B cell (primary cell): ENCODE measurements at regions not wholly inside any gene's neighbourhood (a gene's known extent, or its start where the extent isn't known, plus 50 kb on each side); places are given as distances from the start of the nearest gene placed in this dataset.

Source experiments
- ATAC-seq: fragments of 200-7000 bp; cut with Tn5 transposase; one replicate; pipeline ENCODE4 v1.10.0; 2021; ENCODE audit warnings: low read depth, mild to moderate bottlenecking, moderate number of reproducible peaks, moderate library complexity
- CTCF ChIA-PET: fragments of 350-600 bp; sonication (Branson Sonifier 250); formaldehyde crosslinking; loops from one replicate; lab custom pipeline; 2021; ENCODE audit warnings: antibody characterized with exemption, inconsistent platforms; lab: Charles Lee
- POLR2A ChIA-PET: fragments of 350-600 bp; sonication (Branson Sonifier 250); formaldehyde crosslinking; loops from one replicate; lab custom pipeline; 2021; ENCODE audit warnings: antibody characterized with exemption; lab: Charles Lee
- DNase-seq: peaks from one replicate; pipeline ENCODE4 v3.0.0; 2013
- H2AFZ ChIP-seq: 2 replicates; pipeline ENCODE4 v1.6.1; 2012; ENCODE audit warnings: mild to moderate bottlenecking, low read depth, low read length; ENCODE audit not compliant: insufficient read depth, poor library complexity, severe bottlenecking
- H3K27ac ChIP-seq, 2 donors: 1 replicate in 1 of 2; 2 replicates in 1 of 2; pipeline ENCODE4 v1.5.1; 2012 to 2013; ENCODE audit warnings: low read length in 2 of 2, mild to moderate bottlenecking in 2 of 2, moderate library complexity in 1 of 2
- H3K27me3 ChIP-seq, 4 experiments: fragments of 200-600 bp in 1 of 4; sonication (generic) in 1 of 4; replicated peaks in 1 of 4; 1 replicate in 2 of 4; 2 replicates in 2 of 4; pipeline versions ENCODE4 v1.6.1 to v1.7.0; 2013 to 2016; ENCODE audit warnings: low read length in 3 of 4, mild to moderate bottlenecking in 2 of 4, mixed read lengths in 1 of 4, moderate library complexity in 1 of 4; ENCODE audit not compliant: insufficient read depth in 4 of 4, control insufficient read depth in 3 of 4; ENCODE audit errors: control extremely low read depth in 1 of 4
- H3K36me3 ChIP-seq, 2 experiments: replicated peaks in 1 of 2; 1 replicate in 1 of 2; 2 replicates in 1 of 2; pipeline versions ENCODE4 v1.6.1 to v1.7.1; 2013; ENCODE audit warnings: low read length in 1 of 2; ENCODE audit not compliant: insufficient read depth in 2 of 2, control insufficient read depth in 1 of 2; ENCODE audit errors: control extremely low read depth in 1 of 2, extremely low read depth in 1 of 2
- H3K4me1 ChIP-seq, 2 donors: fragments of 200-600 bp in 1 of 2; sonication (generic) in 1 of 2; 1 replicate in 1 of 2; 2 replicates in 1 of 2; pipeline versions ENCODE4 v1.5.1 to v1.6.1; 2013 to 2017; ENCODE audit warnings: low read length in 2 of 2; ENCODE audit not compliant: control insufficient read depth in 2 of 2, insufficient read depth in 2 of 2
- H3K4me2 ChIP-seq: replicated peaks from 2 replicates; pipeline ENCODE3; 2012; ENCODE audit warnings: mild to moderate bottlenecking, low read depth, low read length; ENCODE audit not compliant: poor library complexity, severe bottlenecking
- H3K4me3 ChIP-seq, 5 experiments: fragments of 200-600 bp in 1 of 5; sonication (generic) in 1 of 5; 1 replicate in 3 of 5; 2 replicates in 2 of 5; pipeline versions ENCODE4 v1.5.1 to v1.7.0; 2011 to 2016; ENCODE audit warnings: low read length in 4 of 5, mild to moderate bottlenecking in 4 of 5, low read depth in 2 of 5, control low read depth in 1 of 5, moderate library complexity in 1 of 5; ENCODE audit not compliant: insufficient read depth in 1 of 5; ENCODE audit errors: control extremely low read depth in 1 of 5, extremely low read depth in 1 of 5
- H3K79me2 ChIP-seq: fragments of 200-600 bp; sonication (generic); one replicate; pipeline ENCODE4 v1.6.0; 2016; ENCODE audit warnings: low read length; ENCODE audit not compliant: control insufficient read depth, insufficient read depth
- H3K9ac ChIP-seq: fragments of 200-600 bp; sonication (generic); 2 replicates; pipeline ENCODE4 v1.6.1; 2017; ENCODE audit warnings: mild to moderate bottlenecking, low read length, moderate library complexity
- H3K9me3 ChIP-seq, 3 donors: one replicate each; pipeline versions ENCODE4 v1.6.1 to v1.7.1; 2013; ENCODE audit warnings: low read length in 2 of 3; ENCODE audit not compliant: control insufficient read depth in 2 of 3, insufficient read depth in 1 of 3; ENCODE audit errors: control extremely low read depth in 1 of 3
- H4K20me1 ChIP-seq: 2 replicates; pipeline ENCODE4 v1.6.0; 2012; ENCODE audit warnings: mild to moderate bottlenecking, low read length; ENCODE audit not compliant: insufficient read depth, control insufficient read depth, poor library complexity, severe bottlenecking
- H3K27ac Mint-ChIP-seq: one replicate; pipeline ENCODE4 v1.8.0; 2021; ENCODE audit warnings: mixed read lengths
- H3K27me3 Mint-ChIP-seq: one replicate; pipeline ENCODE4 v1.8.0; 2021; ENCODE audit warnings: mixed read lengths
- H3K4me1 Mint-ChIP-seq: one replicate; pipeline ENCODE4 v1.8.0; 2021; ENCODE audit warnings: mixed read lengths
- H3K4me3 Mint-ChIP-seq: one replicate; pipeline ENCODE4 v1.8.0; 2021; ENCODE audit warnings: mixed read lengths
- H3K9me3 Mint-ChIP-seq: one replicate; pipeline ENCODE4 v1.8.0; 2022; ENCODE audit warnings: mixed read lengths; ENCODE audit not compliant: insufficient read depth
- EZH2 ChIP-seq: IDR thresholded peaks from 2 replicates; pipeline ENCODE4 v1.6.1; 2012; ENCODE audit warnings: borderline replicate concordance, low read depth, mild to moderate bottlenecking, moderate library complexity, low read length; ENCODE audit not compliant: insufficient read depth, poor library complexity, severe bottlenecking
- WGBS: methylation state at CpG from one replicate; pipeline ENCODE4 v1.1.5; 2013; ENCODE audit warnings: missing lambda C conversion rate; ENCODE audit not compliant: insufficient coverage; 5-methylcytosine and 5-hydroxymethylcytosine counted together
- intact Hi-C: fragments of 100-400 bp; cut with micrococcal nuclease; formaldehyde crosslinking; loops from one replicate; pipeline ENCODE4 v1.10.0; 2022
- TF ChIP-seq, protein P1 (sequence below): fragments of 200-600 bp; IDR thresholded peaks from one replicate; pipeline ENCODE4 v1.8.0; 2022; ENCODE audit warnings: antibody characterized with exemption, mild to moderate bottlenecking

DNA sequence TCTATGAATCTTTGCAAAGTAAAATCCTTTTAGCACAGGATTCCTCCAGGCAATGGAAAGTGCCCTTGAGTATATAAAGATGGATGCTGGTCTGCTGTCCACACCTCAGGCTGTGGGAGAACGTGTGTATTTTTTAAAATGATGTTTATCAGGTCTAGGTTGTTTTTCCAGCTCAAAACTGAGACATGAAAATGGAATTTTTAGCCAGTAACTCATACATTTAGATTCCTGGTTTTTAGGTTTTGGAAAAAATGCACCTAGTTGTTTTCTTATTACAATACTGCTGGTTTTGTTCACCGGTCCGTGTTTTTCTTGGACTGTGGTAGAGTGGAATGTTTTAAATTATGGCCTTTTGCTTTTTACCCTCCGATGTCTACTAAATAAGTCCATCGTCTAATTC lies 554.7 kb downstream of the SOX6 start:
- Mint-ChIP-seq H3K9me3 (no peaks in the 10 kb centered on the region), H3K4me1 (no peaks in the 10 kb centered on the region), H3K27me3 (no peaks in the 10 kb centered on the region), H3K4me3 (no peak overlapping the region), H3K27ac (no peak overlapping the region)
- 100% methylated on average over 2 of the region's 5 CpGs for WGBS
- Histone ChIP-seq H3K36me3 (no peaks in the 10 kb centered on the region), H3K27me3 (peaks cover 0 to 2% (median 0%) of the 10 kb centered on the region in 4 experiments), H3K9ac (no peak overlapping the region), H3K9me3 (no peaks in the 10 kb centered on the region), H3K4me3 (no peak overlapping the region), H3K4me1 (no peaks in the 10 kb centered on the region), H3K79me2 (no peaks in the 10 kb centered on the region), H3K27ac (no peak overlapping the region), H4K20me1 (no peaks in the 10 kb centered on the region), H3K4me2 (no peak overlapping the region), H2AFZ (no peak overlapping the region)
- intact Hi-C loops, result no loop called here
- CTCF ChIA-PET, result no interaction called here
- POLR2A ChIA-PET, result no interaction called here
- DNase-seq, result no peak
- TF ChIP-seq EZH2, result no peak
- TF ChIP-seq, protein P1, sequence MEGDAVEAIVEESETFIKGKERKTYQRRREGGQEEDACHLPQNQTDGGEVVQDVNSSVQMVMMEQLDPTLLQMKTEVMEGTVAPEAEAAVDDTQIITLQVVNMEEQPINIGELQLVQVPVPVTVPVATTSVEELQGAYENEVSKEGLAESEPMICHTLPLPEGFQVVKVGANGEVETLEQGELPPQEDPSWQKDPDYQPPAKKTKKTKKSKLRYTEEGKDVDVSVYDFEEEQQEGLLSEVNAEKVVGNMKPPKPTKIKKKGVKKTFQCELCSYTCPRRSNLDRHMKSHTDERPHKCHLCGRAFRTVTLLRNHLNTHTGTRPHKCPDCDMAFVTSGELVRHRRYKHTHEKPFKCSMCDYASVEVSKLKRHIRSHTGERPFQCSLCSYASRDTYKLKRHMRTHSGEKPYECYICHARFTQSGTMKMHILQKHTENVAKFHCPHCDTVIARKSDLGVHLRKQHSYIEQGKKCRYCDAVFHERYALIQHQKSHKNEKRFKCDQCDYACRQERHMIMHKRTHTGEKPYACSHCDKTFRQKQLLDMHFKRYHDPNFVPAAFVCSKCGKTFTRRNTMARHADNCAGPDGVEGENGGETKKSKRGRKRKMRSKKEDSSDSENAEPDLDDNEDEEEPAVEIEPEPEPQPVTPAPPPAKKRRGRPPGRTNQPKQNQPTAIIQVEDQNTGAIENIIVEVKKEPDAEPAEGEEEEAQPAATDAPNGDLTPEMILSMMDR, result no peak
- no peak for ATAC-seq

DNA sequence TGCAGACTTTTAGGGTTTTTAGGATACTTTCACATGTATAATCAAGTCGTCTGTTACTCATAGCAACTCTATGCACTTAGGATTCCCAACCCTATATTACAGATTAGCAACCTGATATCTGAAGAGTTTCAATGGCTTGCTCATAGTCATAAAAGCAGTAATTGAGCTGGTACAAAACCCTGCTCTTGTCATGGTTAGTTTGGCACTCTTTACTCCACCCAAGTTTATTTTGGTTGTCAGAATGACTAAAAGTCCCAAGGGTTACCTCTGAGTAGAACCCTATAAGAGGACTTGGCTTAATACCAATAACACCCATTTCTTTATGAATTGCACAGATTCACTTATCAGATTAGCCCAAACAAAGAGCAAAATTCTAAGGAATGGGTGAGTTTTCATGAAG lies 550.6 kb downstream of the SOX6 start:
- Mint-ChIP-seq H3K4me1 (no peaks in the 10 kb centered on the region), H3K27ac (no peak overlapping the region), H3K4me3 (no peak overlapping the region), H3K27me3 (no peaks in the 10 kb centered on the region), H3K9me3 (no peaks in the 10 kb centered on the region)
- no peaks in the 10 kb centered on the region for H3K9me3 ChIP-seq
- no CpG with 5 or more reads among the region's 1 CpG for WGBS
- no peaks in the 10 kb centered on the region for H3K36me3 ChIP-seq
- TF ChIP-seq, protein P1, result no peak
- TF ChIP-seq EZH2, result no peak
- H3K9ac ChIP-seq, result no peak overlapping the region
- POLR2A ChIA-PET, result no interaction called here
- CTCF ChIA-PET, result no interaction called here
- no peak overlapping the region for H3K4me2 ChIP-seq
- H3K4me1 ChIP-seq, result no peaks in the 10 kb centered on the region
- H3K4me3 ChIP-seq, result no peak overlapping the region
- H3K27me3 ChIP-seq, result peaks cover 0 to 2% (median 0%) of the 10 kb centered on the region in 4 experiments
- H3K79me2 ChIP-seq, result no peaks in the 10 kb centered on the region
- ATAC-seq, result no peak
- no peaks in the 10 kb centered on the region for H4K20me1 ChIP-seq
- no peak for DNase-seq
- intact Hi-C loops, result no loop called here
- no peak overlapping the region for H2AFZ ChIP-seq
- no peak overlapping the region for H3K27ac ChIP-seq
